ENCODE measurements at regions not wholly inside any gene's neighbourhood (a gene's known extent, or its start where the extent isn't known, plus 50 kb on each side); places are given as distances from the start of the nearest gene placed in this dataset.

DNA sequence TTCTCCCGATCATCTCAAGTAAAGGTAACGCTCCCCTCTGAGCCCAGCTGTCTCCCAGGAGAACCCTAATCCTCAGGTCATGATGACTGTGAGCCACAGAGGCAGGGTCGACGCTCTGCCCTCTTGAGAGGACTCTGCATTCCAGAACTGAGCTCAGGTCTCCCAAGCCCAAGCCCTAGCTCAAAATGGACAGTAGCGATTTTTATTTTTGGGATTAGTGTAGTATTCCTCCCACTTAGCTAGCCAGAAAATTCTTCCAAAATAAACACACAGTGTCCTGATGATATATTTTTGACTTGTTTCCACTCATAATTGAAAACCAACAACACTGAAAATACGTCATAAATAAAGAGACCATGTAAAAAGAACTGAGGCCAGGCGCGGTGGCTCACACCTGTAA, 462.0 kb upstream of the MGMT start:
- in situ Hi-C loops (cut with MboI; ENCODE audit: low sequenced_read_pairs, unreplicated experiment) = no loop called here
- TF ChIP-seq, protein P1, sequence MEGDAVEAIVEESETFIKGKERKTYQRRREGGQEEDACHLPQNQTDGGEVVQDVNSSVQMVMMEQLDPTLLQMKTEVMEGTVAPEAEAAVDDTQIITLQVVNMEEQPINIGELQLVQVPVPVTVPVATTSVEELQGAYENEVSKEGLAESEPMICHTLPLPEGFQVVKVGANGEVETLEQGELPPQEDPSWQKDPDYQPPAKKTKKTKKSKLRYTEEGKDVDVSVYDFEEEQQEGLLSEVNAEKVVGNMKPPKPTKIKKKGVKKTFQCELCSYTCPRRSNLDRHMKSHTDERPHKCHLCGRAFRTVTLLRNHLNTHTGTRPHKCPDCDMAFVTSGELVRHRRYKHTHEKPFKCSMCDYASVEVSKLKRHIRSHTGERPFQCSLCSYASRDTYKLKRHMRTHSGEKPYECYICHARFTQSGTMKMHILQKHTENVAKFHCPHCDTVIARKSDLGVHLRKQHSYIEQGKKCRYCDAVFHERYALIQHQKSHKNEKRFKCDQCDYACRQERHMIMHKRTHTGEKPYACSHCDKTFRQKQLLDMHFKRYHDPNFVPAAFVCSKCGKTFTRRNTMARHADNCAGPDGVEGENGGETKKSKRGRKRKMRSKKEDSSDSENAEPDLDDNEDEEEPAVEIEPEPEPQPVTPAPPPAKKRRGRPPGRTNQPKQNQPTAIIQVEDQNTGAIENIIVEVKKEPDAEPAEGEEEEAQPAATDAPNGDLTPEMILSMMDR (IDR thresholded peaks at IDR 0.05; ENCODE audit: borderline replicate concordance, control extremely low read depth, extremely low read depth, insufficient read depth, missing control alignments) = no peak
- DNase-seq (ENCODE audit: low spot score) = no peak

DNA sequence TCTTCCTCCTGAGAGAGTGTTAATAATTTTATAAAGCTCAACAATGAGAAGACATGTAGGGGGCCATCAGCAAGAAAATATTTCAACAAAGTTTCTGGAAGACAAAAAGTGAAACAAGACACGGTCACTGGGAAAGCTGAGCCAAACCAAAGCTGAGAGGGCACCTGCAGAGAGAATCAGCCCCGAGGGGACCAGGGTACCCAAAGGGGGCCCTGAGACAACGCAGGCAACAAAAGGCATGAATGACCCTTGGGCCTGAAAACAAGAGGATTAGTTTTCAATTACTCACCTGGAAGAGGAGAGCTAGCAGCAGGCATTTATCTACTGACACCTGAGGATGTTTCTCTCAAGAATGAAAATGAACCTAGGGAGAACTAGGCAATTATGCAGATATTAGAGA, 461.2 kb upstream of the MGMT start:
- in situ Hi-C loops (cut with MboI; ENCODE audit: low sequenced_read_pairs, unreplicated experiment) = no loop called here
- DNase-seq (ENCODE audit: low spot score) = no peak
- TF ChIP-seq, protein P1 (IDR thresholded peaks at IDR 0.05; ENCODE audit: borderline replicate concordance, control extremely low read depth, extremely low read depth, insufficient read depth, missing control alignments) = no peak

DNA sequence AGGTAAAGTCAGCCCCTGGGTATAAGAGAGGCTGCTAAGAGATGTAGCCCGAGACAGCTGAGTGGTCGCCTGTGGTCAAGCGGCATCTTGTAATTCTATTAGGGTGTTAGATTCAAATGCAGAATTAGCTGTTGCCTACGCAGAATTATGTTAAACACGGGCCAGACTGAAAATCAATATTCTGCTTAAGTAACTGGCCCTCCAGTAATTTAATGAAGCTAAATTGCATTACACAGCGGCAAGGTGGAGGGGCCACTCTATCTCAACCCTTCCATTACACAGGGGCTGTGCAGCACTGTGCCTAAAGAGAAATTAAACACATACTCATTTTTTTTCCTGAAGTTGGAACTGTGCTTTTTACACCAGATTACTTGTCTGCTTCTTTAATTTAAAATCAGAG, 448.5 kb upstream of the MGMT start:
- TF ChIP-seq, protein P1 (IDR thresholded peaks at IDR 0.05; ENCODE audit: borderline replicate concordance, control extremely low read depth, extremely low read depth, insufficient read depth, missing control alignments) = no peak
- DNase-seq (ENCODE audit: low spot score) = no peak
- in situ Hi-C loops (cut with MboI; ENCODE audit: low sequenced_read_pairs, unreplicated experiment) = no loop called here

DNA sequence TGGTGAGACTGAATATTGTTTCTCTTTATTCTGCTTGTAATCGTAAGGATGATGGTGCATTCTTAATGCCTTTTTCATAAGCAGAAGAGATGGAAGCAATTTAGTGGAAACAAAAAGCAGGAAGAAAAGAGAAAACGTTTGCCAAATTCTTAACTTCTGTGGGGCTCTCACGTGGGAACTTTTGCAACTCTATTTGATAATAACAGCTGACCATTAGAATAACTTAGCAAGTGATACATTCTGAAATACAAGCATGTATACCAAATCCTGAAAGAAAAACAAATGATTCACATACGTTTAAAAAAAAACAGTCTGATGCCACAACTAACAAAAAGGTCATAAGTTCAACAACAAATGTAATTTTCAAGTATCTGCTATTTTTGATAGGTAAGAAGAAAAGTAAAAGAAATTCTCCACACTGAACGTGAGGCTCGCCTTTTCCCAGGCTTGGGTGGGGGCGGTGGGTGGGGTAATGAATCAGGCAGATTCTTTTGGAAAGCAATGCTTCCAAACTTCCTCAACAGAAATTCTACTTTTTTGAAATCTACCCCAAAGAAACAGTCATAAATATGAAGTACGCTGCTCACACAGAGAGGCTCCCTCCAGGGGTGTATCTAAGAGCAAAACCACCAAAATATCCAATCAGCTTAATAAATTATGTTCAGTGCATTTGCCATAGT, 446.2 kb upstream of the MGMT start:
- TF ChIP-seq, protein P1 (IDR thresholded peaks at IDR 0.05; ENCODE audit: borderline replicate concordance, control extremely low read depth, extremely low read depth, insufficient read depth, missing control alignments) = no peak
- no peak for DNase-seq (ENCODE audit: low spot score)
- in situ Hi-C loops (cut with MboI; ENCODE audit: low sequenced_read_pairs, unreplicated experiment) = no loop called here

DNA sequence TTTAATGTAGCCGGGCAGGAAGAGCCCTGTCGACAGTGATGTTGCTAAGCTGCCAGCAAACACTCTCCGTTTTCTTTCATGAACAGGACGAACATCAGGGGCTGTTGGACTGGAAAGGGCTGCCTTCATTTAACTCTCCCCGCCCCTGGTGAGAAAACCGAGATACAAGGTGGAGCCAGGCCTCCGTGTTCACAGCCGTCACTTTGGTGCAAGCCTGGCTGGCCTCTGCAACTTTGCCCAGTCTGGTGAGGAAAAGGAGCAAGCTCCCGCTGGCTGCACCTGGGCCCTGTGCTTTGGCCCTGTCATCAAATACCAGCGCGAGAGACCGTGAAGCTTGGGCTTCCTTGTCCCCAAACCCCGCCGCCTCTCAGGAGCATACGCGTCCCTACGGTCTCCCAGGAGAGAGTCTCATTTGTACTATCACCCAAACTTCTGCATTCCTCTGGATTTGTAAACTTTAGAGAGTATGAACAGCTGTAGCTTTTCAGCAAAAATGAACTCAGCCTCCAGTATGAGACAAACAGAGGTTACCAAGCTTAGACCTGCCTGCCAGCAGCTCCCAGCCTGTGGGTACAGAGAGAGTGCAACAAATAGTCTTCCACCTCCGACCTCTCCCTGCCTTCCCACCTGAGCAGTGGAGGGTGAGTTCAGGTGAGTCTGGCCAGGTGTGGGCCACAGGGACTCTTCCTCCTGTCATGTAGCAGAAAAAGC, 445.3 kb upstream of the MGMT start:
- in situ Hi-C loops (cut with MboI; ENCODE audit: low sequenced_read_pairs, unreplicated experiment) = no loop called here
- TF ChIP-seq, protein P1 (IDR thresholded peaks at IDR 0.05; ENCODE audit: borderline replicate concordance, control extremely low read depth, extremely low read depth, insufficient read depth, missing control alignments) = no peak

DNA sequence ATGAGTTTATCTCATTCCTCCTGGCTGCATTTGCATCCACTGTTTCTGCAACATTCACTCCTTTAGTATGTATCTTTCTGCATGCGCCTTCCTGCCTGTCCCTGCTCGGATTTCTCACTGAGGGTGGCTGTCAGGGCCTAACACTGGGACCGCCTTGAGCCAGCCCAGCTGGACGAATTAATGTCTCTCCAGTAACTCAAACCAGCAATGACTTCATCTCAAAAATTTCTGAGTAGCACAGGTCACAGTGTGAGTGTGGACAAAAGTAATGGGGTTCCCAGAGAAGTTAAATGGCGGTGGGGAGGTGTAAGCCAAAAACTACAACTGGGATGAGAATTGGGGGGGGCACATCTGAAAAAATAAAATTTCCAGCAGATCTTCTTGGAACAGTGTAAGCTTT, 444.0 kb upstream of the MGMT start:
- in situ Hi-C loops (cut with MboI; ENCODE audit: low sequenced_read_pairs, unreplicated experiment) = no loop called here
- TF ChIP-seq, protein P1 (IDR thresholded peaks at IDR 0.05; ENCODE audit: borderline replicate concordance, control extremely low read depth, extremely low read depth, insufficient read depth, missing control alignments) = no peak
- DNase-seq (ENCODE audit: low spot score) = no peak

More for the DNA sequence above, 445.3 kb upstream of the MGMT start:
- DNase-seq (ENCODE audit: low spot score) = no peak
